Parathyroid adenoma (tissue), 2 donors: ENCODE measurements at regions not wholly inside any gene's neighbourhood (a gene's known extent, or its start where the extent isn't known, plus 50 kb on each side); places are given as distances from the start of the nearest gene placed in this dataset.

ENCODE experiments used
- H2AFZ ChIP-seq: fragments of 300-600 bp; sonication (generic); one replicate; pipeline ENCODE4 v1.7.0; 2017; ENCODE audit warnings: antibody characterized with exemption, mild to moderate bottlenecking
- H3K27ac ChIP-seq: fragments of 300-600 bp; sonication (generic); one replicate; pipeline ENCODE4 v1.7.0; 2017
- H3K27me3 ChIP-seq: fragments of 300-600 bp; sonication (generic); one replicate; pipeline ENCODE4 v1.7.0; 2017; ENCODE audit warnings: low read length; ENCODE audit not compliant: control insufficient read depth, insufficient read depth
- H3K36me3 ChIP-seq: fragments of 300-600 bp; sonication (generic); one replicate; pipeline ENCODE4 v1.7.0; 2017; ENCODE audit warnings: low read length; ENCODE audit not compliant: control insufficient read depth, insufficient read depth
- H3K4me1 ChIP-seq: fragments of 300-600 bp; sonication (generic); one replicate; pipeline ENCODE4 v1.7.0; 2017; ENCODE audit warnings: control low read depth
- H3K4me2 ChIP-seq: fragments of 300-600 bp; sonication (generic); one replicate; pipeline ENCODE4 v1.7.0; 2017; ENCODE audit warnings: low read length
- H3K4me3 ChIP-seq: fragments of 300-600 bp; sonication (generic); one replicate; pipeline ENCODE4 v1.7.0; 2017; ENCODE audit warnings: low read depth, low read length
- H3K79me2 ChIP-seq: fragments of 300-600 bp; sonication (generic); one replicate; pipeline ENCODE4 v1.7.0; 2017; ENCODE audit warnings: control low read depth
- H3K9ac ChIP-seq: fragments of 300-600 bp; sonication (generic); one replicate; pipeline ENCODE4 v1.7.0; 2017; ENCODE audit warnings: mild to moderate bottlenecking
- H3K9me3 ChIP-seq: fragments of 300-600 bp; sonication (generic); one replicate; pipeline ENCODE4 v1.7.0; 2017; ENCODE audit warnings: low read length; ENCODE audit not compliant: control insufficient read depth
- TF ChIP-seq, protein P1 (sequence below): fragments of 300-600 bp; sonication (generic); IDR thresholded peaks from one replicate; pipeline ENCODE4 v1.7.0; 2017; ENCODE audit warnings: antibody characterized with exemption, mild to moderate bottlenecking
- donor health status: primary hyperparathyroidism.

DNA sequence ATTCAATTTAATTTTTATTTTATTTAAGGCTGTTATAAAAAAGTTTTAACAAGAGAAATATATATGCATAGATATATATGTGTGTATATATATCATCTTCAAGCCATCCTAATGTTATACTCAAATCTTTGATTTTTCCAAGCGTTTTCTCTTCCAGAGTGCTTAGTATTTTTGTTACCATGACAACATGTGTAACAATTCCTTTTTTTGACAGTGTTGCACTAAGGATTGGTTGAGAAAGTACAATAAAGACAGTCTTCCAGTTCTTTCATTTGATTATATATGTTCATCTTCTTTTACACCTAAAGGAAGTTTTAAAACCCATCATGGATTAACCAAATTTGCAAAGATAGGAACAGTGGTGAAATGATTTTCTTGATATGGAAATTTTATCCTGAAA, 171.7 kb downstream of the KLF6 start:
- Histone ChIP-seq H3K9me3 (no peaks in the 10 kb centered on the region), H2AFZ (no peak overlapping the region), H3K9ac (no peak overlapping the region), H3K36me3 (no peaks in the 10 kb centered on the region), H3K27me3 (no peaks in the 10 kb centered on the region), H3K4me1 (no peaks in the 10 kb centered on the region), H3K27ac (no peak overlapping the region), H3K4me3 (no peak overlapping the region), H3K4me2 (no peak overlapping the region), H3K79me2 (no peaks in the 10 kb centered on the region)
- TF ChIP-seq, protein P1, sequence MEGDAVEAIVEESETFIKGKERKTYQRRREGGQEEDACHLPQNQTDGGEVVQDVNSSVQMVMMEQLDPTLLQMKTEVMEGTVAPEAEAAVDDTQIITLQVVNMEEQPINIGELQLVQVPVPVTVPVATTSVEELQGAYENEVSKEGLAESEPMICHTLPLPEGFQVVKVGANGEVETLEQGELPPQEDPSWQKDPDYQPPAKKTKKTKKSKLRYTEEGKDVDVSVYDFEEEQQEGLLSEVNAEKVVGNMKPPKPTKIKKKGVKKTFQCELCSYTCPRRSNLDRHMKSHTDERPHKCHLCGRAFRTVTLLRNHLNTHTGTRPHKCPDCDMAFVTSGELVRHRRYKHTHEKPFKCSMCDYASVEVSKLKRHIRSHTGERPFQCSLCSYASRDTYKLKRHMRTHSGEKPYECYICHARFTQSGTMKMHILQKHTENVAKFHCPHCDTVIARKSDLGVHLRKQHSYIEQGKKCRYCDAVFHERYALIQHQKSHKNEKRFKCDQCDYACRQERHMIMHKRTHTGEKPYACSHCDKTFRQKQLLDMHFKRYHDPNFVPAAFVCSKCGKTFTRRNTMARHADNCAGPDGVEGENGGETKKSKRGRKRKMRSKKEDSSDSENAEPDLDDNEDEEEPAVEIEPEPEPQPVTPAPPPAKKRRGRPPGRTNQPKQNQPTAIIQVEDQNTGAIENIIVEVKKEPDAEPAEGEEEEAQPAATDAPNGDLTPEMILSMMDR = no peak

DNA sequence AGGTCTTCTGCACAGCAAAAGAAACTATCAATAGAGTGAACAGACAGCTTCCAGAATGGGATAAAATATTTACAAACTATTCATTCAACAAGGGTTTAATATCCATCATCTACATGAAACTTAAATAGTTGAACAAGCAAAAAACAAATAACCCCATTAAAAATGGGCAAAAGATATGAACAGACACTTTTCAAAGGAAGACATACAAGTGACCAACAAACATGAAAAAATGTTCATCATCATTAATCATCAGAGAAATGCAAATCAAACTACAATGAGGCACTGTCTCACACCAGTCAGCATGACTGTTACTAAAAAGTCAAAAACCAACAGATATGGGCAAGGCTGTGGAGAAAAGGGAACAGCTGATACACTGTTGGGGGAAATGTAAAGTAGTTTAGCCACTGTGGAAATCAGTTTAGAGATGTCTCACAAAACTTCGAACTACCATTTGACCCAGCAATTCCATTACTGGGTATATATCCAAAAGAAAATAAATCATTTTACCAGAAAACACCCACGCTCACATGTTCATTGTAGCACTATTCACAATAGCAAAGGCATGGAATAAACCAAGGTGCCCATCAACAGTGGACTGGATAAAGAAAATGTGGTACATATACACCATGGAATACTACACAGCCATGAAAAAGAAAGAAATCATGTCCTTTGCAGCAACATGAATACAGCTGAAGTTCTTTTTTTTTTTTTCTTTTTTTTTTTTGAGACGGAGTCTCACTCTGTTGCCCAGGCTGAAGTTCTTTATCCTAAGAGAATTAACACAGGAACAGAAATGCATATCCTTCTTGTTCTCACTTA, 172.6 kb downstream of the KLF6 start:
- H3K79me2 ChIP-seq = no peaks in the 10 kb centered on the region
- H3K27ac ChIP-seq = no peak overlapping the region
- no peaks in the 10 kb centered on the region for H3K9me3 ChIP-seq
- H3K4me1 ChIP-seq = no peaks in the 10 kb centered on the region
- no peak overlapping the region for H3K9ac ChIP-seq
- no peaks in the 10 kb centered on the region for H3K27me3 ChIP-seq
- H3K4me3 ChIP-seq = no peak overlapping the region
- TF ChIP-seq, protein P1 = no peak
- H3K4me2 ChIP-seq = no peak overlapping the region
- H3K36me3 ChIP-seq = no peaks in the 10 kb centered on the region
- no peak overlapping the region for H2AFZ ChIP-seq

DNA sequence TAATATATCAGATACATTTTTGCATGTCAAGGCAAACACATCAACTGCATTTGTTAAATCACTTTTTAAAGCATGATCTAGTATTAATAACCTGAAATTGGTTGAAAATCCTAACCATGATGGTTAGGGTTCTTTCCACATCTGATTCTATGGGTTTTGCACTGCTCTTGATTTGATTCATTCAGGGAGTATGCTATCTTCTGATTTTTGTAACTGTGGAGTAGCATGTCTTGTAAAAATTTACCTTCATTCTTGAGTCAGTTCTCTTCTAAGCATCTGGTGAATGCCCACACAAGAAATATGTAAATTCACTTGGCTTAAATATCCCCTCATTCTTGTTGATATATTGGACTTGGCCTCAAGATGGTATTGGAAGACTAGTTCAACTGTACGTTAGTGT, 178.7 kb downstream of the KLF6 start:
- no peaks in the 10 kb centered on the region for H3K79me2 ChIP-seq
- no peaks in the 10 kb centered on the region for H3K9me3 ChIP-seq
- H3K27me3 ChIP-seq = no peaks in the 10 kb centered on the region
- H3K4me1 ChIP-seq = no peaks in the 10 kb centered on the region
- no peak overlapping the region for H2AFZ ChIP-seq
- no peaks in the 10 kb centered on the region for H3K36me3 ChIP-seq
- no peak overlapping the region for H3K4me3 ChIP-seq
- H3K4me2 ChIP-seq = no peak overlapping the region
- H3K27ac ChIP-seq = no peak overlapping the region
- TF ChIP-seq, protein P1 = no peak
- no peak overlapping the region for H3K9ac ChIP-seq

DNA sequence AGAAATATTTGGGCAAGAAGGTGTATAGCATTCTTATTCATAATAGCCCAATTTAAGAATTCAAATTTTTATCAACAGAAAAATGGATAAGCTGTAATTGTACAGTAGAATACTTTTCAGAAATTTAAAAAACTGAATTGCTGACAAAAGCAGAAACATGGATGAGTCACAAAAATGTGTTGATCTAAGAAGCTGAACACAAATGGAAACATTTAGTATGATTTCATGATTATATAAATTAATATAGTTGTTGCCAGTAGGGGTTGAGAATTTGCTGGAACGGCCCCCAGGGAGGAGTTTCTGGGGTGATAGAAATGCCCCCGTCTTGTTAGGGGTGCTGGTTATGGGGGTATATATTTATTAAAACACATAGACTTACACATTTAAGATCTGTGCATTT, 179.1 kb downstream of the KLF6 start:
- H2AFZ ChIP-seq = no peak overlapping the region
- no peak overlapping the region for H3K27ac ChIP-seq
- no peaks in the 10 kb centered on the region for H3K79me2 ChIP-seq
- no peaks in the 10 kb centered on the region for H3K36me3 ChIP-seq
- no peak overlapping the region for H3K4me2 ChIP-seq
- no peak overlapping the region for H3K4me3 ChIP-seq
- H3K4me1 ChIP-seq = no peaks in the 10 kb centered on the region
- TF ChIP-seq, protein P1 = no peak
- H3K9me3 ChIP-seq = no peaks in the 10 kb centered on the region
- no peak overlapping the region for H3K9ac ChIP-seq
- no peaks in the 10 kb centered on the region for H3K27me3 ChIP-seq

DNA sequence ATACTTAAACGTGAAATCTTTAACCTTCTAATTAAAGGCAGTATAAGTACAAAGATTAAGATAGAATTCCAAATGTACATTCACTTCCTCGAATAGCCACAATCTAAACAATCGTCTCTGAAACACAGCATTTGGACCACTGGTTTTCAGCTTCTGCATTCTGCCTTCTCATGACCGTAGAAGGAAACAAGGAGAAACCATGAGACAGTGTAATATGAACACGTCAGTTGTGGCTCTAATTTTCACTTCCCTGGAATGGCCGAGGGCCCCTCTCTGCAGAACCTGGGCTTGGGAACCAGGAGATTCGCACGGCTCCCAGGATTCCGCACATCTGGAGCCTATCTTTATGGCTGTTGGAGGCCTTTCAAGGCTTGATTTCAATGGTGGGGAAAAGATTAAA, 189.3 kb downstream of the KLF6 start:
- H3K27ac ChIP-seq = no peak overlapping the region
- H3K9me3 ChIP-seq = no peaks in the 10 kb centered on the region
- H3K4me3 ChIP-seq = no peak overlapping the region
- no peak overlapping the region for H2AFZ ChIP-seq
- no peaks in the 10 kb centered on the region for H3K27me3 ChIP-seq
- H3K36me3 ChIP-seq = no peaks in the 10 kb centered on the region
- H3K4me1 ChIP-seq = no peaks in the 10 kb centered on the region
- TF ChIP-seq, protein P1 = no peak
- H3K79me2 ChIP-seq = no peaks in the 10 kb centered on the region
- H3K9ac ChIP-seq = no peak overlapping the region
- H3K4me2 ChIP-seq = no peak overlapping the region
